ENCODE measurements at regions not wholly inside any gene's neighbourhood (a gene's known extent, or its start where the extent isn't known, plus 50 kb on each side); places are given as distances from the start of the nearest gene placed in this dataset.

DNA sequence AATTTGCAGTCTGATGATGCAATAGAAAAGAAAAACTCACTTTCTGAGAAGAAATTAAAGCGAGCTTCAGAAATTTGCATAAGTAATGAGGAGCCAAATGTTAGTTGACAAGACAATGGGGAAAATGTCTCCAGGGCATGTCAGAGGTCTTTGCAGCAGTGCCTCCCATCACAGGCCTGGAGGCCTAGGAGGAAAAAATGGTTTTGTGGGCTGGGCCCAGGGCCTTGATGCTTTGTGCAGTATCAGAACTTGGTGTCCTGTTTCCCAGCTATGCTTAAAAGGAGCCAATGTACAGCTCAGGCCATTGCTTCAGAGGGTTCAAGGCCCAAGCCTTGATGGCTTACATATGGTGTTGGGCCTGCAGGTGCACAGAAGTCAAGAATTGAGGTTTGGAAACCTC is 298.4 kb downstream of the SMARCA2 start:
- TF ChIP-seq, protein P1, sequence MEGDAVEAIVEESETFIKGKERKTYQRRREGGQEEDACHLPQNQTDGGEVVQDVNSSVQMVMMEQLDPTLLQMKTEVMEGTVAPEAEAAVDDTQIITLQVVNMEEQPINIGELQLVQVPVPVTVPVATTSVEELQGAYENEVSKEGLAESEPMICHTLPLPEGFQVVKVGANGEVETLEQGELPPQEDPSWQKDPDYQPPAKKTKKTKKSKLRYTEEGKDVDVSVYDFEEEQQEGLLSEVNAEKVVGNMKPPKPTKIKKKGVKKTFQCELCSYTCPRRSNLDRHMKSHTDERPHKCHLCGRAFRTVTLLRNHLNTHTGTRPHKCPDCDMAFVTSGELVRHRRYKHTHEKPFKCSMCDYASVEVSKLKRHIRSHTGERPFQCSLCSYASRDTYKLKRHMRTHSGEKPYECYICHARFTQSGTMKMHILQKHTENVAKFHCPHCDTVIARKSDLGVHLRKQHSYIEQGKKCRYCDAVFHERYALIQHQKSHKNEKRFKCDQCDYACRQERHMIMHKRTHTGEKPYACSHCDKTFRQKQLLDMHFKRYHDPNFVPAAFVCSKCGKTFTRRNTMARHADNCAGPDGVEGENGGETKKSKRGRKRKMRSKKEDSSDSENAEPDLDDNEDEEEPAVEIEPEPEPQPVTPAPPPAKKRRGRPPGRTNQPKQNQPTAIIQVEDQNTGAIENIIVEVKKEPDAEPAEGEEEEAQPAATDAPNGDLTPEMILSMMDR (IDR thresholded peaks at IDR 0.05; ENCODE audit: insufficient read depth, low read depth, low read length), result no peak
- ChIA-PET CTCF (no interaction called here), POLR2A (no interaction called here)
- Histone ChIP-seq H3K27me3 (ENCODE audit: control insufficient read depth, insufficient read depth, low read length) (no peaks in the 10 kb centered on the region), H3K36me3 (ENCODE audit: control insufficient read depth, insufficient read depth, low read length) (no peaks in the 10 kb centered on the region), H3K4me3 (ENCODE audit: low read depth, low read length) (no peak overlapping the region)
- no peak for DNase-seq (ENCODE audit: low read depth)

DNA sequence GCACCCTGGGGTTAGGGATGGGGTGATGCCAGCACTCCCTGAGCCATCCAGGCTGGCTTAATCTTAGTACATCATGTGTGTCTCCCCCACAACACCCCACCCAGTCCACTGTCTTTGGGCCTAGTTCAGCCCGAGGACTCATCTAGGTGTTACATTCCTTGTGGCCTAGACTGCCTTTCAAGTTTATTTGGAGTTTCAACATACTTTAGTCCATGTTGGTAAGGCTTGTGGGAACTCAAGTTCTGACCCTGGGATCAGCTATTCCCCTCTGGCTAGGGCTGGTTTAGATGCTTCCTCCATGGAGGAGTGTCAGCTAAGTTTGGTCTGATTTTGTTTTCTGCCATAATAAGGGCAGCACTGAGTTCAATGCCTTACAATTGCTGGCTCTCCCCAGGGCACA is 302.4 kb downstream of the SMARCA2 start:
- DNase-seq (ENCODE audit: low read depth), result peak; percentile 44
- CTCF ChIA-PET, result interaction anchor here (1.0 kb wide), 1 partner anchor 9 kb away, joined by 3 read pairs; no protein-coding TSS in a partner anchor
- POLR2A ChIA-PET, result no interaction called here
- Histone ChIP-seq H3K27me3 (ENCODE audit: control insufficient read depth, insufficient read depth, low read length) (no peaks in the 10 kb centered on the region), H3K4me3 (ENCODE audit: low read depth, low read length) (no peak overlapping the region), H3K36me3 (ENCODE audit: control insufficient read depth, insufficient read depth, low read length) (no peaks in the 10 kb centered on the region)
- TF ChIP-seq, protein P1 (IDR thresholded peaks at IDR 0.05; ENCODE audit: insufficient read depth, low read depth, low read length), result no peak

DNA sequence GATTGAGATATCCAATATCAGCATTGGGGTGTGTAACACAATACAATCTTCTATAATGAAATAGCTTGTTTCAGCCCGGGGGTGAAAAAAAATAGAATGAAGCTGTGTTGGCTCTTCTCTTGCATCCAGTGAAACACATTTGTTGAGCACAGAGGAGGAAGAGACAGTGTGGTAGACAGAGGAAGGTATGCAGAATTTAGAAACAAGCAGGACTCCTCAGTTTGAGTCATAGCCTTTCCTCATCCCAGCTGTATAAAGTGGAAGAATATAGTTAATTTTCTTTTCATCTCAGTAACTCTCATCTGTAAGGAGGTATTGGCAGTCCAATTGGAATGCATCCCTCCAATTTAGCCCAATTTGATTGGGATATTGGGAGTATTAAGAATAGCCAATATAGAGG is 302.2 kb upstream of the VLDLR start:
- Histone ChIP-seq H3K36me3 (ENCODE audit: control insufficient read depth, insufficient read depth, low read length) (no peaks in the 10 kb centered on the region), H3K4me3 (ENCODE audit: low read depth, low read length) (no peak overlapping the region), H3K27me3 (ENCODE audit: control insufficient read depth, insufficient read depth, low read length) (no peaks in the 10 kb centered on the region)
- TF ChIP-seq, protein P1 (IDR thresholded peaks at IDR 0.05; ENCODE audit: insufficient read depth, low read depth, low read length), result no peak
- ChIA-PET CTCF (no interaction called here), POLR2A (no interaction called here)
- no peak for DNase-seq (ENCODE audit: low read depth)

DNA sequence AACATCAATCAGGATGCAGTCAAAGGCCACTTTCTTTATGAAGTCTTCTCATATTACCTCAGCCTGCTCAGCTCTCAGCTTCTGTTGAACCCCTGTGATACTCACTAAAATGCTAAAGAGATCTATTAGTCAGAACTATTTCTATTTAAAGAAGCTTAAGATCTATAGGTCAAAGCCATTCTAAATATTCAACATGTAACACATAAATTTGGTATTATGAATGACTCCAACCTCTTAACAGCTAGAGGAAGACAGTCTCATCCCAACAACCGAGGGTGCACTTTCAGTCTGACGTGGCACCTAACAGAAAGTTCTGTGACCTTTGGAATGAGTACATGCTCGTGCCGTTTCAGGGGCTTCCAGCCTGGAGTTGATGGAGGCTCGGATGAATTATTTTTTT is 301.5 kb upstream of the VLDLR start:
- TF ChIP-seq, protein P1 (IDR thresholded peaks at IDR 0.05; ENCODE audit: insufficient read depth, low read depth, low read length), result no peak
- no peak for DNase-seq (ENCODE audit: low read depth)
- Histone ChIP-seq H3K4me3 (ENCODE audit: low read depth, low read length) (no peak overlapping the region), H3K27me3 (ENCODE audit: control insufficient read depth, insufficient read depth, low read length) (no peaks in the 10 kb centered on the region), H3K36me3 (ENCODE audit: control insufficient read depth, insufficient read depth, low read length) (no peaks in the 10 kb centered on the region)
- POLR2A ChIA-PET, result no interaction called here
- CTCF ChIA-PET, result interaction anchor here (0.6 kb wide), 1 partner anchor 143 kb away, joined by 3 read pairs; no protein-coding TSS in a partner anchor

DNA sequence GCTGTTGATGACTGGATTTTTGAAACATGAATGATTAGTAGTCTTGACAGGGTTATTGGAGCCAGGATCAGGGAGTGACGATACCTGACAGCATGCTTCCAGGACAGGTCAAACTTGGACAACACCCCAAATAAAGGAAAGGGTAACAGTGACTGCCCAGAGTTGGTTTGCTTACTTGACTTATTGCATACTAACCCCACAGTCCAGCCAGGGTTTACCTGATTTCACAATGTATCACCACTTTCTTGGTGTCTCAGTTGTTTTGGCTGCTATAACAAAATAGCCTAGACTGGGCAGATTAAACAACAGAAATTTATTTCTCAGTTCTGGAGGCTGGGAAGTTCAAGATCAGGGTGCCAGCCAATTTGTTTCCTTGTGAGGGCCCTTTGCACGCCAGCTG is 301.0 kb upstream of the VLDLR start:
- no peaks in the 10 kb centered on the region for H3K27me3 ChIP-seq (ENCODE audit: control insufficient read depth, insufficient read depth, low read length)
- no peak overlapping the region for H3K4me3 ChIP-seq (ENCODE audit: low read depth, low read length)
- CTCF ChIA-PET, result interaction anchor here (0.6 kb wide), 1 partner anchor 143 kb away, joined by 3 read pairs; no protein-coding TSS in a partner anchor
- DNase-seq (ENCODE audit: low read depth), result no peak
- POLR2A ChIA-PET, result no interaction called here
- no peaks in the 10 kb centered on the region for H3K36me3 ChIP-seq (ENCODE audit: control insufficient read depth, insufficient read depth, low read length)
- TF ChIP-seq, protein P1 (IDR thresholded peaks at IDR 0.05; ENCODE audit: insufficient read depth, low read depth, low read length), result no peak
